ENCODE measurements at regions not wholly inside any gene's neighbourhood (a gene's known extent, or its start where the extent isn't known, plus 50 kb on each side); places are given as distances from the start of the nearest gene placed in this dataset.
"Not testable (repeated sequence)": the region's sequence is repeated elsewhere in the genome, so short reads cannot be mapped to it uniquely, and the experiment has no call there.

DNA sequence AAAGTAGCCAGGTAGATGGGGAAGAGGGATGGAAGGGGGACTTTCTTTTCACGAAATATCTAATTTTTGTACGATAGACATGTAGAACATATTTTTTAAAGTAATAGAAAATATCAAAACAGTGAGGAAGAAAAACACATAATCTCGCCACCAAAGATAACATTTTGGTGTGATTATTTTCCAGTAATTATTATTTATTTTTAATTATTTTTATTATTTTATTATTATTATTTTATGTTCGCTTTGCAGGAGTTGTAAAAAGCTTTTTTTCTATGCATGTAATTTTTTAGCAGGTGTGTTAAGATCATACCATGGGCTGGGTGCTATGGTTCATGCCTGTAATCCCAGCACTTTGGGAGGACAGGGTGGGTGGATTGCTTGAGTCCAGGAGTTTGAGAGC is 85.6 kb upstream of the CCND2 start:
- no peak for DNase-seq (ENCODE audit: insufficient read length, low spot score, missing footprints)
- Histone ChIP-seq H3K27ac (ENCODE audit: low read depth, low read length) (no peak overlapping the region), H3K9me3 (ENCODE audit: low read depth, low read length) (no peaks in the 10 kb centered on the region), H3K36me3 (ENCODE audit: insufficient read depth, low read length) (no peaks in the 10 kb centered on the region), H3K79me2 (ENCODE audit: insufficient read depth, low read length) (no peaks in the 10 kb centered on the region), H3K27me3 (ENCODE audit: insufficient read depth, low read length) (no peaks in the 10 kb centered on the region), H3K4me1 (ENCODE audit: insufficient read depth, low read length) (no peaks in the 10 kb centered on the region), H3K4me3 (ENCODE audit: insufficient read depth, low read length) (no peak overlapping the region), H2AFZ (ENCODE audit: low read length) (no peak overlapping the region), H4K20me1 (ENCODE audit: insufficient read depth, low read length) (no peaks in the 10 kb centered on the region), H3K4me2 (ENCODE audit: insufficient read depth, low read length) (no peak overlapping the region)
- no peak for TF ChIP-seq CTCF (IDR thresholded peaks at IDR 0.05; ENCODE audit: extremely low read depth, low read depth, low read length)

DNA sequence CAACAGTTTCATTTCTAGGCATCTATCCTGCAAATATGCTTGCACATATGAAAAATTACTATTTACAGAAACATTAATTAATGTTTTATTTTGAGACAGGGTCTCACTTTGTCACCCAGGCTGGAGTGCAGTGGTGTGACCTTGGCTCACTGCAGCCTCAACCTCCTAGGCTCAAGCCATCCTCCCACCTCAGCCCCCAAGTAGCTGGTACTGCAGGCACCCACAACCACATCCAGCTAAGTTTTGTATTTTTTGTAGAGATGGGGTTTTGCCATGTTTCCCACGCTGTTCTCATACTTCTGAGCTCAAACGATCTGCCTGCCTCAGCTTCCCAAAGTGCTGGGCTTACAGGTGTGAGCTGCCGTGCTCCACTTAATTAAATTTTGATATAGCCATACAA is 86.2 kb upstream of the CCND2 start:
- H4K20me1 ChIP-seq (ENCODE audit: insufficient read depth, low read length); H3K4me3 ChIP-seq (ENCODE audit: insufficient read depth, low read length); H3K27me3 ChIP-seq (ENCODE audit: insufficient read depth, low read length); H3K4me1 ChIP-seq (ENCODE audit: insufficient read depth, low read length); H3K4me2 ChIP-seq (ENCODE audit: insufficient read depth, low read length); H3K9me3 ChIP-seq (ENCODE audit: low read depth, low read length); H3K79me2 ChIP-seq (ENCODE audit: insufficient read depth, low read length); H3K36me3 ChIP-seq (ENCODE audit: insufficient read depth, low read length); H3K27ac ChIP-seq (ENCODE audit: low read depth, low read length); H2AFZ ChIP-seq (ENCODE audit: low read length): not testable (repeated sequence)
- DNase-seq (ENCODE audit: insufficient read length, low spot score, missing footprints) = peak; percentile 41

GRCh38 chr12:4178424-4179170 is 95.0 kb upstream of the CCND2 start:
- TF ChIP-seq CTCF (IDR thresholded peaks at IDR 0.05; ENCODE audit: extremely low read depth, low read depth, low read length) = no peak
- DNase-seq (ENCODE audit: insufficient read length, low spot score, missing footprints) = no peak
- Histone ChIP-seq H4K20me1 (ENCODE audit: insufficient read depth, low read length) (no peaks in the 10 kb centered on the region), H3K4me1 (ENCODE audit: insufficient read depth, low read length) (no peaks in the 10 kb centered on the region), H3K36me3 (ENCODE audit: insufficient read depth, low read length) (no peaks in the 10 kb centered on the region), H2AFZ (ENCODE audit: low read length) (no peak overlapping the region), H3K27ac (ENCODE audit: low read depth, low read length) (no peak overlapping the region), H3K4me2 (ENCODE audit: insufficient read depth, low read length) (no peak overlapping the region), H3K4me3 (ENCODE audit: insufficient read depth, low read length) (no peak overlapping the region), H3K27me3 (ENCODE audit: insufficient read depth, low read length) (no peaks in the 10 kb centered on the region), H3K79me2 (ENCODE audit: insufficient read depth, low read length) (no peaks in the 10 kb centered on the region), H3K9me3 (ENCODE audit: low read depth, low read length) (no peaks in the 10 kb centered on the region)

GRCh38 chr12:4177262-4177661 is 96.3 kb upstream of the CCND2 start:
- H3K4me1 ChIP-seq (ENCODE audit: insufficient read depth, low read length) = no peaks in the 10 kb centered on the region
- DNase-seq (ENCODE audit: insufficient read length, low spot score, missing footprints) = no peak
- H3K27me3 ChIP-seq (ENCODE audit: insufficient read depth, low read length) = no peaks in the 10 kb centered on the region
- no peaks in the 10 kb centered on the region for H3K79me2 ChIP-seq (ENCODE audit: insufficient read depth, low read length)
- no peak overlapping the region for H2AFZ ChIP-seq (ENCODE audit: low read length)
- no peaks in the 10 kb centered on the region for H3K36me3 ChIP-seq (ENCODE audit: insufficient read depth, low read length)
- no peak overlapping the region for H3K4me3 ChIP-seq (ENCODE audit: insufficient read depth, low read length)
- H4K20me1 ChIP-seq (ENCODE audit: insufficient read depth, low read length) = no peaks in the 10 kb centered on the region
- no peaks in the 10 kb centered on the region for H3K9me3 ChIP-seq (ENCODE audit: low read depth, low read length)
- H3K27ac ChIP-seq (ENCODE audit: low read depth, low read length) = no peak overlapping the region
- H3K4me2 ChIP-seq (ENCODE audit: insufficient read depth, low read length) = no peak overlapping the region
- TF ChIP-seq CTCF (IDR thresholded peaks at IDR 0.05; ENCODE audit: extremely low read depth, low read depth, low read length) = no peak

Measured in osteoblast (primary cell).